Trophoblast cell (in vitro differentiated cells and primary cell): ENCODE measurements at regions not wholly inside any gene's neighbourhood (a gene's known extent, or its start where the extent isn't known, plus 50 kb on each side); places are given as distances from the start of the nearest gene placed in this dataset.
"Not testable (repeated sequence)": the region's sequence is repeated elsewhere in the genome, so short reads cannot be mapped to it uniquely, and the experiment has no call there.

Experiments
- DNase-seq, 2 donors: peaks; one replicate each; pipeline ENCODE4 v3.0.0-alpha.2; 2016
- H2AFZ ChIP-seq: 2 replicates; pipeline ENCODE4 v1.6.1; 2013; ENCODE audit warnings: low read length, moderate library complexity, mild to moderate bottlenecking; ENCODE audit not compliant: insufficient read depth, poor library complexity
- H2AK5ac ChIP-seq: 2 replicates; pipeline ENCODE4 v1.6.1; 2013; ENCODE audit warnings: mild to moderate bottlenecking, low read length
- H2BK120ac ChIP-seq: 2 replicates; pipeline ENCODE4 v1.6.1; 2013; ENCODE audit warnings: low read length, mild to moderate bottlenecking, moderate library complexity; ENCODE audit not compliant: insufficient read depth, poor library complexity
- H2BK12ac ChIP-seq: 2 replicates; pipeline ENCODE4 v1.6.1; 2013; ENCODE audit warnings: mild to moderate bottlenecking, low read length, moderate library complexity
- H2BK5ac ChIP-seq: 2 replicates; pipeline ENCODE4 v1.6.1; 2013; ENCODE audit warnings: low read length, low read depth, moderate library complexity, mild to moderate bottlenecking; ENCODE audit not compliant: poor library complexity
- H3K14ac ChIP-seq: 2 replicates; pipeline ENCODE4 v1.6.1; 2013; ENCODE audit warnings: mild to moderate bottlenecking, low read length
- H3K18ac ChIP-seq: 2 replicates; pipeline ENCODE4 v1.6.1; 2013; ENCODE audit warnings: mild to moderate bottlenecking, low read length
- H3K23ac ChIP-seq: 2 replicates; pipeline ENCODE4 v1.6.1; 2013; ENCODE audit warnings: low read length
- H3K27ac ChIP-seq: 2 replicates; pipeline ENCODE4 v1.5.1; 2013; ENCODE audit warnings: low read depth, mild to moderate bottlenecking, inconsistent platforms, low read length, moderate library complexity
- H3K27me3 ChIP-seq: 2 replicates; pipeline ENCODE4 v1.6.1; 2013; ENCODE audit warnings: inconsistent platforms, mild to moderate bottlenecking, low read length, moderate library complexity; ENCODE audit not compliant: insufficient read depth
- H3K36me3 ChIP-seq, 2 experiments: 1 replicate in 1 of 2; 2 replicates in 1 of 2; pipeline ENCODE4 v1.6.1; 2013; ENCODE audit warnings: low read length in 2 of 2, mild to moderate bottlenecking in 2 of 2, moderate library complexity in 1 of 2; ENCODE audit not compliant: insufficient read depth in 2 of 2, control insufficient read depth in 1 of 2
- H3K4ac ChIP-seq: 2 replicates; pipeline ENCODE4 v1.6.1; 2013; ENCODE audit warnings: low read depth, mild to moderate bottlenecking, low read length, moderate library complexity
- H3K4me1 ChIP-seq, 2 experiments: 1 replicate in 1 of 2; 2 replicates in 1 of 2; pipeline ENCODE4 v1.6.1; 2013; ENCODE audit warnings: low read length in 2 of 2, mild to moderate bottlenecking in 2 of 2, moderate library complexity in 1 of 2; ENCODE audit not compliant: insufficient read depth in 2 of 2, control insufficient read depth in 1 of 2
- H3K4me2 ChIP-seq: 2 replicates; pipeline ENCODE4 v1.6.1; 2013; ENCODE audit warnings: inconsistent platforms, mild to moderate bottlenecking, low read length, moderate library complexity
- H3K4me3 ChIP-seq: 2 replicates; pipeline ENCODE4 v1.5.1; 2013; ENCODE audit warnings: mild to moderate bottlenecking, low read depth, low read length, inconsistent platforms
- H3K79me1 ChIP-seq: one replicate; pipeline ENCODE4 v1.6.1; 2013; ENCODE audit warnings: low read length
- H3K79me2 ChIP-seq: 2 replicates; pipeline ENCODE4 v1.6.1; 2013; ENCODE audit warnings: low read length, mild to moderate bottlenecking; ENCODE audit not compliant: control insufficient read depth, insufficient read depth, poor library complexity
- H3K9ac ChIP-seq: 2 replicates; pipeline ENCODE4 v1.6.1; 2013; ENCODE audit warnings: mild to moderate bottlenecking, low read length
- H3K9me3 ChIP-seq: 2 replicates; pipeline ENCODE4 v1.6.1; 2013; ENCODE audit warnings: low read depth, mild to moderate bottlenecking, control low read depth, inconsistent platforms, low read length; ENCODE audit not compliant: insufficient read depth
- H4K12ac ChIP-seq: 2 replicates; pipeline ENCODE4 v1.6.1; 2013; ENCODE audit warnings: low read depth, mild to moderate bottlenecking, low read length, moderate library complexity
- H4K8ac ChIP-seq: 2 replicates; pipeline ENCODE4 v1.6.1; 2013; ENCODE audit warnings: low read depth, mild to moderate bottlenecking, low read length, moderate library complexity
- H4K91ac ChIP-seq: one replicate; pipeline ENCODE4 v1.6.1; 2013; ENCODE audit warnings: low read depth, mild to moderate bottlenecking, low read length, moderate library complexity
- WGBS: extraction: QIAGEN DNeasy Blood & Tissue Kit; methylation state at CpG from one replicate; pipeline ENCODE4 v1.1.7; 2013; ENCODE audit warnings: missing lambda C conversion rate; ENCODE audit not compliant: insufficient read length, insufficient coverage; ENCODE audit errors: extremely low coverage; 5-methylcytosine and 5-hydroxymethylcytosine counted together

DNA sequence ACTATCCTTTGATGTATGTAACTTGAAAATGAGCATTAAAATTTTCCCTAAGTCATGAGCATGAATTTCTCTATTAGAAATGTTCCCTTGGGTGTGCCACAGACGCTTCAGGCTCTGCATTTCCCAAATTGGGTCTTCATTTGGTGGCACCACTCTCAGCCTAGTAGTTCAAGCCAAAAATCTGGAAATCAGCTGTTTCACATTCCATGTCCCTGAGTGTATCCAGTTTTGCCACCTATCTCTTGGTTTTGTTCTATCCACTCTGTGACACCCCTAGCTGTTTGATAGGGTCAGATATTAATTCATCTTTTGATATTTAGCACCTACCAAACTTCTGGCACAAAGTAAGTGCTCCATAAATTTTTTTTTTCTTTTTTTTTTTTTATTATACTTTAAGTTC lies 89.5 kb upstream of the DPH5 start:
- Histone ChIP-seq H3K14ac (no peak overlapping the region), H4K12ac (no peak overlapping the region), H3K9me3 (no peaks in the 10 kb centered on the region), H4K8ac (no peak overlapping the region), H3K4me1 (no peaks in the 10 kb centered on the region), H3K23ac (no peak overlapping the region), H2BK12ac (no peak overlapping the region), H2AFZ (no peak overlapping the region), H2AK5ac (no peak overlapping the region), H2BK120ac (no peak overlapping the region), H3K4me3 (no peak overlapping the region), H3K27me3 (no peaks in the 10 kb centered on the region), H3K36me3 (no peaks in the 10 kb centered on the region), H3K9ac (no peak overlapping the region), H2BK5ac (no peak overlapping the region), H3K4me2 (no peak overlapping the region), H3K79me2 (no peaks in the 10 kb centered on the region), H3K4ac (no peak overlapping the region), H3K18ac (no peak overlapping the region), H3K27ac (no peak overlapping the region), H4K91ac (no peak overlapping the region), H3K79me1 (no peaks in the 10 kb centered on the region)
- WGBS: no CpG with 5 or more reads among the region's 1 CpG
- DNase-seq: no peak

DNA sequence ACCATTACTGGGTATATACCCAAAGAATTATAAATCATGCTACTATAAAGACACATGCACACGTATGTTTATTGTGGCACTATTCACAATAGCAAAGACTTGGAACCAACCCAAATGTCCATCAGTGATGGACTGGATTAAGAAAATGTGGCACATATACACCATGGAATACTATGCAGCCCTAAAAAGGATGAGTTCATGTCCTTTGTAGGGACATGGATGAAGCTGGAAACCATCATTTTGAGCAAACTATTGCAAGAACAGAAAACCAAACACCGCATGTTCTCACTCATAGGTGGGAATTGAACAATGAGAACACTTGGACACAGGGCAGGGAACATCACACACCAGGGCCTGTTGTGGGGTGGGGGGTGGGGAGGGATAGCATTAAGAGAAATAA lies 88.5 kb upstream of the DPH5 start:
- H3K9ac ChIP-seq, H3K27ac ChIP-seq, H2AK5ac ChIP-seq, H3K9me3 ChIP-seq, H3K27me3 ChIP-seq, H3K79me1 ChIP-seq, H3K79me2 ChIP-seq, H3K18ac ChIP-seq, H3K4me3 ChIP-seq, H3K36me3 ChIP-seq, H4K8ac ChIP-seq, H3K23ac ChIP-seq, H3K4me1 ChIP-seq, H3K14ac ChIP-seq, H4K91ac ChIP-seq, H3K4me2 ChIP-seq, H2BK5ac ChIP-seq, H3K4ac ChIP-seq, H4K12ac ChIP-seq, H2AFZ ChIP-seq, DNase-seq, H2BK12ac ChIP-seq, H2BK120ac ChIP-seq: not testable (repeated sequence)
- no CpG with 5 or more reads among the region's 2 CpGs for WGBS

DNA sequence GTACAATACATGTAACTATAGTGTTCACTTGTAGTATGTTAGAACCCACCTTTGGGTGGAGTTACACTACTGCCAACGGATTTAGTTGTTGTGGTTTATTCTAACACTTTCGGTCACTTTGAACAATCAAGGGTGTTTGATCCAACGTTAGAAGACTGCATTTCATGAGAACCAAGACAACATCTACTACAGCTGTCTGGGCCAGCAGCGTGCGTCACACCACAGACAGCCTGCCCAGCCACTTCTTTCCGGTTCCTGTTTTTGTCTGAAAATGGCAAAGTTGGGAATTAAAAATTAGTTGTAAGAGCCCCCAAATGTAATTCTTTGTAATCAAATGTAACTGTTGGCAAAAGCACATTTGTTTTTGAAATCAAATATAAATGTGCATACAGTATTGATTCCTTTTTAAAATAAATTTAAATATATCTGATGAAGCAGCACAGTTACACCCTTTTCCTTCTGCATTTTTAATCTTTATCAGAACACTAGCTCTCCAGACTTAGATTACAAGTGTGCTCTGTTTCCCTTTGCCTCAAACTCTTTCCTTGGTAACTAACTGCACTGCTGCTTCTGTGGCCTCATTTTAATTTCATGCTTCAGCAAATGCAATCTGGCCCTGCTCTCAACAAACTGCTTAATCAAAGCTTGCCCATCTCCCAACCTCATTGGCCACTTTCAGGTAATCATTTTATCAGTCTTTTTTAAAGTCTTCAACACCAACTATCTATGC lies 86.6 kb upstream of the DPH5 start:
- H2BK5ac ChIP-seq: no peak overlapping the region
- H2BK120ac ChIP-seq: no peak overlapping the region
- H4K91ac ChIP-seq: no peak overlapping the region
- H3K4me1 ChIP-seq: no peaks in the 10 kb centered on the region
- H3K79me2 ChIP-seq: no peaks in the 10 kb centered on the region
- no peak overlapping the region for H3K9ac ChIP-seq
- H3K27me3 ChIP-seq: no peaks in the 10 kb centered on the region
- no peak overlapping the region for H3K14ac ChIP-seq
- H3K23ac ChIP-seq: no peak overlapping the region
- no peak overlapping the region for H3K18ac ChIP-seq
- H3K9me3 ChIP-seq: no peaks in the 10 kb centered on the region
- H3K79me1 ChIP-seq: no peaks in the 10 kb centered on the region
- H3K4ac ChIP-seq: no peak overlapping the region
- no peak overlapping the region for H3K27ac ChIP-seq
- no peaks in the 10 kb centered on the region for H3K36me3 ChIP-seq
- H3K4me3 ChIP-seq: no peak overlapping the region
- no peak overlapping the region for H4K12ac ChIP-seq
- no peak for DNase-seq
- H2AFZ ChIP-seq: no peak overlapping the region
- no peak overlapping the region for H2BK12ac ChIP-seq
- WGBS: no CpG with 5 or more reads among the region's 6 CpGs
- H3K4me2 ChIP-seq: no peak overlapping the region
- no peak overlapping the region for H2AK5ac ChIP-seq
- H4K8ac ChIP-seq: no peak overlapping the region

DNA sequence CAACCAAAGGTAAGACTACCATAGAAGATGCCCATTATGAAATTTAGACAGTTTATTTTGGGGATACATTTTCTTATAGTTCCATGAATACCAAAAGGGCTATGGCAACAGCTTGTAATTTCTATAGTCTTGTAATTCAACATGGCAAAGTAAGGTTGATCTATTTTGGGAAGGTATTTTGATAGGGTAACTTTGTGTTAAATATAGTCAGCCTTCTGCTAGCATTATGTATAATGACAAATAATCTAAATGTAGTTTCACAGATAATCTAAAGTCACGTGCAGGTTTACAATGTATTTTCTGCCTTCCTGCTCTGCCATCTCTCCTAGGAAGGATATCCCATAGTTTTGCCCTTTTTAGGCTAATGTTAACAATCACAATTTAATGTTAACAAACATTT lies 85.9 kb upstream of the DPH5 start:
- Histone ChIP-seq H3K9me3 (no peaks in the 10 kb centered on the region), H3K4me3 (no peak overlapping the region), H2BK5ac (no peak overlapping the region), H2AK5ac (no peak overlapping the region), H3K4me1 (no peaks in the 10 kb centered on the region), H3K9ac (no peak overlapping the region), H3K79me2 (no peaks in the 10 kb centered on the region), H3K27me3 (no peaks in the 10 kb centered on the region), H3K36me3 (no peaks in the 10 kb centered on the region), H4K8ac (no peak overlapping the region), H2BK12ac (no peak overlapping the region), H2BK120ac (no peak overlapping the region), H3K18ac (no peak overlapping the region), H3K14ac (no peak overlapping the region), H4K12ac (no peak overlapping the region), H3K4ac (no peak overlapping the region), H2AFZ (no peak overlapping the region), H3K79me1 (no peaks in the 10 kb centered on the region), H4K91ac (no peak overlapping the region), H3K23ac (no peak overlapping the region), H3K4me2 (no peak overlapping the region), H3K27ac (no peak overlapping the region)
- no CpG with 5 or more reads among the region's 1 CpG for WGBS
- no peak for DNase-seq
